Right cardiac atrium (tissue), 5 donors: ENCODE measurements at regions not wholly inside any gene's neighbourhood (a gene's known extent, or its start where the extent isn't known, plus 50 kb on each side); places are given as distances from the start of the nearest gene placed in this dataset.
"Not testable (repeated sequence)": the region's sequence is repeated elsewhere in the genome, so short reads cannot be mapped to it uniquely, and the experiment has no call there.

ENCODE experiments used
- ATAC-seq, 2 donors: fragments of 200-7000 bp; cut with Tn5 transposase; one replicate each; pipeline versions ENCODE4 v1.8.0 to v1.9.1; 2020; ENCODE audit warnings: moderate library complexity in 2 of 2, mild to moderate bottlenecking in 1 of 2
- DNase-seq, 3 donors: peaks; one replicate each; pipeline ENCODE4 v3.0.0-alpha.2; 2020
- H3K27ac ChIP-seq: one replicate; pipeline ENCODE4 v1.5.1; 2013; ENCODE audit warnings: mild to moderate bottlenecking, low read length, control low read depth, moderate library complexity
- H3K27me3 ChIP-seq: one replicate; pipeline ENCODE4 v1.6.1; 2013; ENCODE audit not compliant: control insufficient read depth, insufficient read depth
- H3K4me1 ChIP-seq: one replicate; pipeline ENCODE4 v1.6.1; 2013; ENCODE audit warnings: low read length; ENCODE audit not compliant: control insufficient read depth, insufficient read depth
- H3K4me3 ChIP-seq: one replicate; pipeline ENCODE4 v1.5.1; 2013; ENCODE audit warnings: low read length, control low read depth
- H3K9me3 ChIP-seq: one replicate; pipeline ENCODE4 v1.6.1; 2013; ENCODE audit warnings: low read length; ENCODE audit not compliant: control insufficient read depth
- WGBS: extraction: QIAGEN DNeasy Blood & Tissue Kit; methylation state at CpG from one replicate; pipeline ENCODE4 v1.1.7; 2013; 5-methylcytosine and 5-hydroxymethylcytosine counted together
- intact Hi-C, 4 donors: fragments of 100-400 bp; cut with DNase I; formaldehyde crosslinking; loops; one replicate each; pipeline versions ENCODE4 v1.11.0 to v1.14.0; 2022 to 2023
- donor health status: healthy with polysubstance abuse.
- donor health status: DM: no; HTN: yes; CAD: no.
- donor health status: DM: no; HTN: no; CAD: no.
- donor health status: DM: no; HTN: yes; CAD: no; lungs with severe emphysema.
- donor health status: DM: yes; HTN: yes; CAD: no.

DNA sequence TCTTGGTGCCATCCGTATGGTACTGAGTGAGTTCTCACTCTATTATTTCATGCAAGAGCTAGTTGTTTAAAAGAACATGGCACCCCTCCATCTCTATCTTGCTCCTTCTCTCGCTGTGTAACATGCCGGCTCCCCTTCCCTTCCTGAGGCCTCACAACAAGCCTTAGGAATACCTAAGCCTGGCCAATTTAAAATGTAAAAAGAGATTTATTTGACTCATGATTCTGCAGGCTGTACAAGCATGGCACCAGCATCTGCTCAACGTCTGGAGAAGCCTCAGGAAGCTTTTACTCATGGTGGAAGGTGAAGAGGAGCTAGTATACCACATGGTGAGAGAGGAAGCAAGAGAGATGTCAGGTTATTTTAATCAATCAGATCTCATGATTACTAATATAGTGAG lies 90.4 kb upstream of the NUDT10 start:
- WGBS, result 68% methylated on average over 4 of the region's 4 CpGs
- ATAC-seq (no peak), DNase-seq (no peak)
- intact Hi-C loops, result no loop called here
- H3K4me3 ChIP-seq, result no peak overlapping the region
- no peaks in the 10 kb centered on the region for H3K9me3 ChIP-seq
- no peaks in the 10 kb centered on the region for H3K27me3 ChIP-seq
- H3K4me1 ChIP-seq, result no peaks in the 10 kb centered on the region
- no peak overlapping the region for H3K27ac ChIP-seq

GRCh38 chrX:51257490-51257889 lies 75.1 kb upstream of the NUDT10 start:
- ATAC-seq, result no peak
- Histone ChIP-seq H3K27me3 (no peaks in the 10 kb centered on the region), H3K27ac (no peak overlapping the region), H3K4me1 (no peaks in the 10 kb centered on the region), H3K9me3 (no peaks in the 10 kb centered on the region), H3K4me3 (no peak overlapping the region)
- no peak for DNase-seq
- intact Hi-C loops, result no loop called here

DNA sequence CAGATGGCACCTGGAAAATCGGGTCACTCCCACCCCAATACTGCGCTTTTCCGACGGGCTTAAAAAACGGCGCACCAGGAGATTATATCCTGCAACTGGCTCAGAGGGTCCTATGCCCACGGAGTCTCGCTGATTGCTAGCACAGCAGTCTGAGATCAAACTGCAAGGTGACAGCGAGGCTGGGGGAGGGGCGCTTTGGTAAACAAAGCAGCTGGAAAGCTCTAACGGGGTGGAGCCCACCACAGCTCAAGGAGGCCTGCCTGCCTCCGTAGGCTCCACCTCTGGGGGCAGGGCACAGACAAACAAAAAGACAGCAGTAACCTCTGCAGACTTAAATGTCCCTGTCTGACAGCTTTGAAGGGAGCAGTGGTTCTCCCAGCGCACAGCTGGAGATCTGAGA lies 70.4 kb upstream of the NUDT10 start:
- ATAC-seq, H3K4me1 ChIP-seq, DNase-seq, H3K27me3 ChIP-seq, H3K9me3 ChIP-seq, H3K4me3 ChIP-seq, H3K27ac ChIP-seq, intact Hi-C loops: not testable (repeated sequence)
- 85% methylated on average over 13 of the region's 13 CpGs for WGBS

- H3K27ac ChIP-seq, result no peak overlapping the region
- no peaks in the 10 kb centered on the region for H3K9me3 ChIP-seq
- ATAC-seq (no peak), DNase-seq (no peak)
- WGBS, result 77% methylated on average over 2 of the region's 2 CpGs
- no peaks in the 10 kb centered on the region for H3K4me1 ChIP-seq
- no peak overlapping the region for H3K4me3 ChIP-seq
- intact Hi-C loops, result no loop called here
- H3K27me3 ChIP-seq, result no peaks in the 10 kb centered on the region
Observed at GRCh38 chrX:51272638-51273037, 60.0 kb upstream of the NUDT10 start.

DNA sequence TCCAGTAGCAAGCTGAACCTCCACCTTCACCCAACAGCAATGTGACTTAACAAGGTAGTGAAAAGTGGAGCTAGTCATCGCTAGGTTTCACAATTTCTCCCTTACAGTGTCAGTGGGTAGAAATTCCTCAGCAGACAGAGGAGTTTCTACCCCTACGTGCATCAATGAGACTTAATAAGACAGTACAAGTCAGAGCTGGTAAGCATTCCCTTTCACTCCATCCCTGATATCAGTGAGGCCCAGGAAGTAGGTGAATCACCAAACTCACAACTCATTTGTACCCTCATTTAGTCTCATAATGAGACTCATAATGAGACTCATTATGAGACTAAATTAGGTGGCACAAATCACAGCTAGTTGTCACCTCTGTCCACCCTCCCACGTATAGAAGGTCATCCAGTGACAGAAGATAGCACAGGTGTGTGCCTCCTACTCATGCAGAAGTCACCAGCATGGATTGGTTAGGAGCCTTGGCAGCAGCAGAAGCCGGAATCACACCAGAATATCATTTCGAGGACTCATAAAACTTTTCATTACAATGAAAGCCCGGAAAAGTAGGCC lies 50.8 kb upstream of the NUDT10 start:
- no peak overlapping the region for H3K4me3 ChIP-seq
- H3K27me3 ChIP-seq, result no peaks in the 10 kb centered on the region
- H3K27ac ChIP-seq, result no peak overlapping the region
- ATAC-seq (no peak), DNase-seq (no peak)
- 69% methylated on average over 6 of the region's 6 CpGs for WGBS
- no peaks in the 10 kb centered on the region for H3K4me1 ChIP-seq
- no peaks in the 10 kb centered on the region for H3K9me3 ChIP-seq
- intact Hi-C loops, result no loop called here
